ENCODE measurements at regions not wholly inside any gene's neighbourhood (a gene's known extent, or its start where the extent isn't known, plus 50 kb on each side); places are given as distances from the start of the nearest gene placed in this dataset.
A peak's percentile ranks its signal among the peaks of the same experiment; 100 is the strongest.

- TF ChIP-seq, protein P1, sequence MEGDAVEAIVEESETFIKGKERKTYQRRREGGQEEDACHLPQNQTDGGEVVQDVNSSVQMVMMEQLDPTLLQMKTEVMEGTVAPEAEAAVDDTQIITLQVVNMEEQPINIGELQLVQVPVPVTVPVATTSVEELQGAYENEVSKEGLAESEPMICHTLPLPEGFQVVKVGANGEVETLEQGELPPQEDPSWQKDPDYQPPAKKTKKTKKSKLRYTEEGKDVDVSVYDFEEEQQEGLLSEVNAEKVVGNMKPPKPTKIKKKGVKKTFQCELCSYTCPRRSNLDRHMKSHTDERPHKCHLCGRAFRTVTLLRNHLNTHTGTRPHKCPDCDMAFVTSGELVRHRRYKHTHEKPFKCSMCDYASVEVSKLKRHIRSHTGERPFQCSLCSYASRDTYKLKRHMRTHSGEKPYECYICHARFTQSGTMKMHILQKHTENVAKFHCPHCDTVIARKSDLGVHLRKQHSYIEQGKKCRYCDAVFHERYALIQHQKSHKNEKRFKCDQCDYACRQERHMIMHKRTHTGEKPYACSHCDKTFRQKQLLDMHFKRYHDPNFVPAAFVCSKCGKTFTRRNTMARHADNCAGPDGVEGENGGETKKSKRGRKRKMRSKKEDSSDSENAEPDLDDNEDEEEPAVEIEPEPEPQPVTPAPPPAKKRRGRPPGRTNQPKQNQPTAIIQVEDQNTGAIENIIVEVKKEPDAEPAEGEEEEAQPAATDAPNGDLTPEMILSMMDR (IDR thresholded peaks at IDR 0.05; ENCODE audit: low read depth, low read length, missing control alignments), result no peak
- no peak overlapping the region for H3K27ac ChIP-seq
- in situ Hi-C loops (cut with HindIII; ENCODE audit: low pct_ligation_motif_present, low sequenced_read_pairs), result no loop called here
- no peak for DNase-seq
- no peaks in the 10 kb centered on the region for H3K27me3 ChIP-seq (replicated peaks)
- H3K4me3 ChIP-seq (ENCODE audit: low read depth, low read length), result no peak overlapping the region
- H3K36me3 ChIP-seq (replicated peaks), result no peaks in the 10 kb centered on the region
These were observed 135.9 kb downstream of the PAH start for GRCh38 chr12:102781117-102781516.

GRCh38 chr12:102776041-102776440 is 141.0 kb downstream of the PAH start:
- Histone ChIP-seq H3K36me3 (replicated peaks) (no peaks in the 10 kb centered on the region), H3K4me3 (ENCODE audit: low read depth, low read length) (no peak overlapping the region), H3K27me3 (replicated peaks) (no peaks in the 10 kb centered on the region), H3K27ac (no peak overlapping the region)
- TF ChIP-seq, protein P1 (IDR thresholded peaks at IDR 0.05; ENCODE audit: low read depth, low read length, missing control alignments), result no peak
- no peak for DNase-seq
- in situ Hi-C loops (cut with HindIII; ENCODE audit: low pct_ligation_motif_present, low sequenced_read_pairs), result no loop called here

- DNase-seq, result peak; percentile 72
- Histone ChIP-seq H3K27ac (no peak overlapping the region), H3K4me3 (ENCODE audit: low read depth, low read length) (no peak overlapping the region), H3K27me3 (replicated peaks) (no peaks in the 10 kb centered on the region), H3K36me3 (replicated peaks) (no peaks in the 10 kb centered on the region)
- TF ChIP-seq, protein P1 (IDR thresholded peaks at IDR 0.05; ENCODE audit: low read depth, low read length, missing control alignments), result peak; percentile 73
- in situ Hi-C loops (cut with HindIII; ENCODE audit: low pct_ligation_motif_present, low sequenced_read_pairs), result no loop called here
These were observed 147.6 kb downstream of the PAH start for GRCh38 chr12:102769323-102769916.

DNA sequence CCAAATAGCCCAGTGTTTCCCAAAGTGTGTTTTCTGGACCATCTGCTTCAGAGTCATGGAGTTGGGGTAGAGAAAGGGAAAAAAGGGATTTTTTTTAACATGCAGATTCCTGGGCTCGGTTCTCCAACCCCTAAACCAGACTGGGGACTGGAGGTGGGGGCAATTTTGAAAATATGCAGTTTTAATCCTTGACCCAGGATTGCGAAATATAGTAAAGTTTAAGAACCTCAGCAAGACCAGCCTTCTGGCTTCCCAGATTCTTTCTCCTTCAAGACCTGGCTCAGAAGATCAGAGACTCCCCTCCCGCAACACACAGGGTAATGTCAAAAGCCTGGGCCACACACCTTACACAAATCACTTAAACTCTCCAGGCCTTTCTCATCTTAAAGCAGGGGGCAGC is 150.1 kb downstream of the PAH start:
- Histone ChIP-seq H3K27me3 (replicated peaks) (no peaks in the 10 kb centered on the region), H3K36me3 (replicated peaks) (no peaks in the 10 kb centered on the region), H3K4me3 (ENCODE audit: low read depth, low read length) (no peak overlapping the region), H3K27ac (no peak overlapping the region)
- in situ Hi-C loops (cut with HindIII; ENCODE audit: low pct_ligation_motif_present, low sequenced_read_pairs), result no loop called here
- no peak for DNase-seq
- TF ChIP-seq, protein P1 (IDR thresholded peaks at IDR 0.05; ENCODE audit: low read depth, low read length, missing control alignments), result no peak

GRCh38 chr12:102765736-102766135 is 151.3 kb downstream of the PAH start:
- peak; percentile 49 for DNase-seq
- in situ Hi-C loops (cut with HindIII; ENCODE audit: low pct_ligation_motif_present, low sequenced_read_pairs), result no loop called here
- Histone ChIP-seq H3K27me3 (replicated peaks) (no peaks in the 10 kb centered on the region), H3K36me3 (replicated peaks) (no peaks in the 10 kb centered on the region), H3K4me3 (ENCODE audit: low read depth, low read length) (no peak overlapping the region), H3K27ac (no peak overlapping the region)
- TF ChIP-seq, protein P1 (IDR thresholded peaks at IDR 0.05; ENCODE audit: low read depth, low read length, missing control alignments), result no peak

GRCh38 chr12:102763471-102763870 is 153.6 kb downstream of the PAH start:
- no peak for DNase-seq
- in situ Hi-C loops (cut with HindIII; ENCODE audit: low pct_ligation_motif_present, low sequenced_read_pairs), result no loop called here
- Histone ChIP-seq H3K4me3 (ENCODE audit: low read depth, low read length) (no peak overlapping the region), H3K36me3 (replicated peaks) (no peaks in the 10 kb centered on the region), H3K27me3 (replicated peaks) (no peaks in the 10 kb centered on the region), H3K27ac (no peak overlapping the region)
- TF ChIP-seq, protein P1 (IDR thresholded peaks at IDR 0.05; ENCODE audit: low read depth, low read length, missing control alignments), result no peak

Data from brain microvascular endothelial cell (primary cell).